T-helper 9 cell (primary cell): ENCODE measurements at regions not wholly inside any gene's neighbourhood (a gene's known extent, or its start where the extent isn't known, plus 50 kb on each side); places are given as distances from the start of the nearest gene placed in this dataset.

Experiments used
- DNase-seq: peaks from one replicate; pipeline ENCODE4 v3.0.0-alpha.2; 2020

GRCh38 chr3:18813300-18813699 lies 335.0 kb upstream of the KCNH8 start:
- no peak for DNase-seq

- DNase-seq, result no peak
These were observed 336.0 kb upstream of the KCNH8 start for GRCh38 chr3:18812316-18812715.

- no peak for DNase-seq
These were observed 338.0 kb upstream of the KCNH8 start for GRCh38 chr3:18810306-18810661.

GRCh38 chr3:18809640-18810305 lies 338.5 kb upstream of the KCNH8 start:
- DNase-seq, result no peak

GRCh38 chr3:18808429-18808828 lies 339.9 kb upstream of the KCNH8 start:
- DNase-seq, result no peak

- DNase-seq, result no peak
These were observed 340.7 kb upstream of the KCNH8 start for GRCh38 chr3:18807593-18807992.

GRCh38 chr3:18806633-18807032 lies 341.7 kb upstream of the KCNH8 start:
- DNase-seq, result no peak

GRCh38 chr3:18797378-18797777 lies 350.9 kb upstream of the KCNH8 start:
- DNase-seq, result no peak

- DNase-seq, result no peak
These were observed 353.2 kb upstream of the KCNH8 start for GRCh38 chr3:18795078-18795477.

- no peak for DNase-seq
These were observed 356.6 kb upstream of the KCNH8 start for GRCh38 chr3:18791752-18792151.

GRCh38 chr3:18791182-18791581 lies 357.1 kb upstream of the KCNH8 start:
- no peak for DNase-seq

GRCh38 chr3:18790384-18790783 lies 357.9 kb upstream of the KCNH8 start:
- DNase-seq, result no peak

GRCh38 chr3:18789734-18790133 lies 358.6 kb upstream of the KCNH8 start:
- DNase-seq, result no peak

GRCh38 chr3:18787441-18787840 lies 360.9 kb upstream of the KCNH8 start:
- DNase-seq, result no peak

- no peak for DNase-seq
These were observed 361.5 kb upstream of the KCNH8 start for GRCh38 chr3:18786650-18787323.

GRCh38 chr3:18782191-18782590 lies 357.1 kb upstream of the SATB1 start:
- DNase-seq, result no peak

- DNase-seq, result no peak
These were observed 355.8 kb upstream of the SATB1 start for GRCh38 chr3:18780959-18781358.

- DNase-seq, result no peak
These were observed 354.6 kb upstream of the SATB1 start for GRCh38 chr3:18779704-18780103.

- DNase-seq, result no peak
These were observed 353.5 kb upstream of the SATB1 start for GRCh38 chr3:18778598-18778997.

GRCh38 chr3:18778094-18778493 lies 353.0 kb upstream of the SATB1 start:
- no peak for DNase-seq

- no peak for DNase-seq
These were observed 350.4 kb upstream of the SATB1 start for GRCh38 chr3:18775501-18775900.

- no peak for DNase-seq
These were observed 349.4 kb upstream of the SATB1 start for GRCh38 chr3:18774319-18775088.

GRCh38 chr3:18772699-18773305 lies 347.7 kb upstream of the SATB1 start:
- no peak for DNase-seq

- DNase-seq, result no peak
These were observed 346.8 kb upstream of the SATB1 start for GRCh38 chr3:18771931-18772330.
